GM23248 (cell line): ENCODE measurements at regions not wholly inside any gene's neighbourhood (a gene's known extent, or its start where the extent isn't known, plus 50 kb on each side); places are given as distances from the start of the nearest gene placed in this dataset.

Source experiments
- EZH2 ChIP-seq: fragments of 200-600 bp; sonication (generic); IDR thresholded peaks from 2 replicates; pipeline ENCODE4 v1.6.1; 2018; ENCODE audit warnings: antibody characterized with exemption, mild to moderate bottlenecking; ENCODE audit not compliant: insufficient read depth, poor library complexity, severe bottlenecking
- EZH2phosphoT487 ChIP-seq: fragments of 200-600 bp; sonication (generic); IDR thresholded peaks from 2 replicates; pipeline ENCODE4 v1.6.1; 2018; ENCODE audit warnings: antibody characterized with exemption, moderate library complexity, mild to moderate bottlenecking, low read depth; ENCODE audit not compliant: insufficient read depth

GRCh38 chrX:106323357-106323756 is 155.3 kb downstream of the PWWP3B start:
- TF ChIP-seq EZH2 (no peak), EZH2phosphoT487 (no peak)
